ENCODE measurements at regions not wholly inside any gene's neighbourhood (a gene's known extent, or its start where the extent isn't known, plus 50 kb on each side); places are given as distances from the start of the nearest gene placed in this dataset.

GRCh38 chr2:195552581-195552980 is 104.4 kb upstream of the SLC39A10 start:
- ChIA-PET CTCF (ENCODE audit: partially characterized antibody) (interaction anchor here (1.3 kb wide), 1 partner anchor 18 kb away, joined by 3 read pairs; no protein-coding TSS in a partner anchor), POLR2A (ENCODE audit: partially characterized antibody) (no interaction called here)
- Histone ChIP-seq H4K91ac (replicated peaks; ENCODE audit: insufficient read length, low read length) (no peak overlapping the region), H2BK15ac (ENCODE audit: low read length) (no peak overlapping the region), H4K8ac (ENCODE audit: extremely low read depth, insufficient read depth, low read length) (no peak overlapping the region), H3K14ac (ENCODE audit: insufficient read length) (no peak overlapping the region), H2BK120ac (replicated peaks; ENCODE audit: low read depth, low read length) (no peak overlapping the region), H4K5ac (ENCODE audit: insufficient read length, low read depth, low read length) (no peak overlapping the region), H2BK12ac (ENCODE audit: low read depth, low read length) (no peak overlapping the region), H2AK5ac (ENCODE audit: low read depth, low read length) (no peak overlapping the region), H3K56ac (replicated peaks; ENCODE audit: insufficient read length, low read depth, low read length) (no peak overlapping the region), H3K27ac (ENCODE audit: low read depth, low read length) (no peak overlapping the region), H3K9ac (replicated peaks in 1 of 4; ENCODE audit: extremely low read depth in 1 of 4, low read depth in 3 of 4, low read length in 3 of 4) (no peak overlapping the region), H3K18ac (ENCODE audit: extremely low read depth, low read length) (no peak overlapping the region), H3K79me2 (ENCODE audit: control insufficient read depth in 1 of 2, insufficient read depth in 2 of 2, low read length in 2 of 2) (no peaks in the 10 kb centered on the region), H2BK5ac (ENCODE audit: low read depth, low read length) (no peak overlapping the region), H3K23me2 (ENCODE audit: low read depth, low read length) (no peaks in the 10 kb centered on the region), H3K9me3 (ENCODE audit: insufficient read depth in 2 of 2, low read depth in 1 of 2, low read length in 1 of 2) (peaks cover 1 to 4% of the 10 kb centered on the region in 2 experiments; a peak in 2 of 4 replicates), H3K27me3 (replicated peaks in 1 of 4; ENCODE audit: control insufficient read depth in 3 of 4, extremely low read depth in 1 of 4, insufficient read depth in 3 of 4, low read length in 3 of 4) (no peaks in the 10 kb centered on the region), H3K79me1 (ENCODE audit: low read depth, low read length) (no peaks in the 10 kb centered on the region), H3K4me1 (replicated peaks in 1 of 4; ENCODE audit: control insufficient read depth in 3 of 4, insufficient read depth in 4 of 4, low read length in 3 of 4) (no peaks in the 10 kb centered on the region), H3K4me3 (ENCODE audit: extremely low read depth in 1 of 4, insufficient read depth in 2 of 4, low read depth in 3 of 4, low read length in 4 of 4) (no peak overlapping the region), H3K4ac (replicated peaks; ENCODE audit: insufficient read length, low read depth, low read length) (no peak overlapping the region), H3K4me2 (ENCODE audit: insufficient read depth in 1 of 2, low read depth in 2 of 2, low read length in 2 of 2) (no peak overlapping the region), H3K36me3 (ENCODE audit: control insufficient read depth in 2 of 4, insufficient read depth in 4 of 4, low read length in 3 of 4) (no peaks in the 10 kb centered on the region), H2BK20ac (ENCODE audit: low read length) (no peak overlapping the region), H2AFZ (ENCODE audit: low read length) (no peak overlapping the region), H3K23ac (ENCODE audit: insufficient read length) (no peak overlapping the region), H4K20me1 (replicated peaks in 1 of 2; ENCODE audit: control insufficient read depth in 1 of 2, insufficient read depth in 2 of 2, low read length in 2 of 2) (no peaks in the 10 kb centered on the region)
- FAIRE-seq (no peak), DNase-seq (ENCODE audit: low read depth in 1 of 2, low spot score in 2 of 2) (no peak)
- 80% methylated on average over 1 of the region's 1 CpG; no CpG with 5 or more reads in 1 of the 2 experiments for WGBS, 2 experiments (ENCODE audit: extremely low coverage in 1 of 2, insufficient coverage in 1 of 2, insufficient read length in 1 of 2, insufficient replicate concordance in 2 of 2, low coverage in 1 of 2, low lambda C conversion rate in 2 of 2, missing lambda C conversion rate in 1 of 2)
- TF ChIP-seq TAF7 (optimal IDR thresholded peaks at IDR 0.05; ENCODE audit: borderline replicate concordance, low read depth, low read length) (no peak), RBBP5 (IDR thresholded peaks at IDR 0.05; ENCODE audit: borderline replicate concordance, low read depth, low read length) (no peak), RXRA (IDR thresholded peaks at IDR 0.05; ENCODE audit: insufficient read depth, low read depth, low read length) (no peak), NRF1 (IDR thresholded peaks at IDR 0.05; ENCODE audit: low read depth, low read length) (no peak), HDAC6 (IDR thresholded peaks at IDR 0.05; ENCODE audit: low read depth, low read length) (no peak), CBX5 (IDR thresholded peaks at IDR 0.05; ENCODE audit: low read depth, low read length) (no peak), BRCA1 (IDR thresholded peaks at IDR 0.05; ENCODE audit: low read depth, low read length) (no peak), NANOG (IDR thresholded peaks at IDR 0.05; ENCODE audit: insufficient read depth, low read depth, low read length, poor library complexity, severe bottlenecking) (no peak), CBX8 (IDR thresholded peaks at IDR 0.05; ENCODE audit: borderline replicate concordance, low read depth, low read length) (no peak)
